H1 (cell line): ENCODE measurements at regions not wholly inside any gene's neighbourhood (a gene's known extent, or its start where the extent isn't known, plus 50 kb on each side); places are given as distances from the start of the nearest gene placed in this dataset.

Source experiments
- TF ChIP-seq, protein P1 (sequence below), 3 experiments: IDR thresholded peaks; 1 replicate in 2 of 3; 2 replicates in 1 of 3; pipeline versions ENCODE4 v1.5.1 to v1.6.1; 2011; ENCODE audit warnings: low read length in 3 of 3, mild to moderate bottlenecking in 3 of 3, inconsistent platforms in 2 of 3, low read depth in 1 of 3, moderate library complexity in 1 of 3; ENCODE audit not compliant: insufficient read depth in 1 of 3; ENCODE audit errors: control extremely low read depth in 1 of 3
- TF ChIP-seq, protein P2 (sequence below): IDR thresholded peaks from 2 replicates; pipeline ENCODE4 v1.6.1; 2011; ENCODE audit warnings: low read length, improper control_type of control experiment

DNA sequence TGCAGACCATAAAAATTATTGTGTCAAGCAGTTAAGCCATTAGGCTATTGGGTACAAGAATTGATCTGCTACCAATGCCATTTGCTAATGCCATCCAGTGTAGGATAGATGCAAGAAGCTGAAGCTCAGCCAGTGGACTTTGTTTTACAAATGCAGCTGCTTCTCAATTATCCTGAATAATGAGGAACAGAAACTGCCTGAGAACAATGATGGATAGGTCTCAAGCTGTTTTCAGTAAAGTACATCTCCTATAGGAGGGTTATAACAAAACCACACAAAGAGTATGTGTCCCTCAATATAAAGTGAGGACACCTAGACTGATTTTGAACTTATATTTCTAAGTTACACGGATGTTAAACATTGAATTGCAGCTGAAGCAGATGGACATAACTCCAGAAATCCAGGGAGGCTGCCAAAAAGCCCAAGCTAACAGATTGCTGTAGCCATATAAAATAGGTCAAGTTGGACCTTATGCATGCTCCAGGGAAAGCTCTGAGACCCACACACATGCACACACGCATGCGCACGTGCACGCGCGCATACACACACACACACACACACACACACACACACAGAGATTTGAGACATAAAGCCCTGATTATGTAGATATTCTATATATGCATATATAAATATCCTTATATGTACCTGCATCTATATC, 482.7 kb upstream of the CD180 start:
- TF ChIP-seq, protein P1, sequence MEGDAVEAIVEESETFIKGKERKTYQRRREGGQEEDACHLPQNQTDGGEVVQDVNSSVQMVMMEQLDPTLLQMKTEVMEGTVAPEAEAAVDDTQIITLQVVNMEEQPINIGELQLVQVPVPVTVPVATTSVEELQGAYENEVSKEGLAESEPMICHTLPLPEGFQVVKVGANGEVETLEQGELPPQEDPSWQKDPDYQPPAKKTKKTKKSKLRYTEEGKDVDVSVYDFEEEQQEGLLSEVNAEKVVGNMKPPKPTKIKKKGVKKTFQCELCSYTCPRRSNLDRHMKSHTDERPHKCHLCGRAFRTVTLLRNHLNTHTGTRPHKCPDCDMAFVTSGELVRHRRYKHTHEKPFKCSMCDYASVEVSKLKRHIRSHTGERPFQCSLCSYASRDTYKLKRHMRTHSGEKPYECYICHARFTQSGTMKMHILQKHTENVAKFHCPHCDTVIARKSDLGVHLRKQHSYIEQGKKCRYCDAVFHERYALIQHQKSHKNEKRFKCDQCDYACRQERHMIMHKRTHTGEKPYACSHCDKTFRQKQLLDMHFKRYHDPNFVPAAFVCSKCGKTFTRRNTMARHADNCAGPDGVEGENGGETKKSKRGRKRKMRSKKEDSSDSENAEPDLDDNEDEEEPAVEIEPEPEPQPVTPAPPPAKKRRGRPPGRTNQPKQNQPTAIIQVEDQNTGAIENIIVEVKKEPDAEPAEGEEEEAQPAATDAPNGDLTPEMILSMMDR (IDR thresholded peaks at IDR 0.05; ENCODE audit: control extremely low read depth in 1 of 3, insufficient read depth in 1 of 3, low read depth in 1 of 3, low read length in 3 of 3) = no peak
- TF ChIP-seq, protein P2, sequence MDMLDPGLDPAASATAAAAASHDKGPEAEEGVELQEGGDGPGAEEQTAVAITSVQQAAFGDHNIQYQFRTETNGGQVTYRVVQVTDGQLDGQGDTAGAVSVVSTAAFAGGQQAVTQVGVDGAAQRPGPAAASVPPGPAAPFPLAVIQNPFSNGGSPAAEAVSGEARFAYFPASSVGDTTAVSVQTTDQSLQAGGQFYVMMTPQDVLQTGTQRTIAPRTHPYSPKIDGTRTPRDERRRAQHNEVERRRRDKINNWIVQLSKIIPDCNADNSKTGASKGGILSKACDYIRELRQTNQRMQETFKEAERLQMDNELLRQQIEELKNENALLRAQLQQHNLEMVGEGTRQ = no peak
